Ovary (tissue), 3 donors: ENCODE measurements at regions not wholly inside any gene's neighbourhood (a gene's known extent, or its start where the extent isn't known, plus 50 kb on each side); places are given as distances from the start of the nearest gene placed in this dataset.

ENCODE experiments used
- CTCF ChIP-seq, 3 donors: fragments of 450-650 bp in 2 of 3; fragments of 200-600 bp in 1 of 3; IDR thresholded peaks; one replicate each; pipeline versions ENCODE4 v1.5.1 to v1.8.0; 2016 to 2022; ENCODE audit warnings: antibody characterized with exemption in 3 of 3, mild to moderate bottlenecking in 1 of 3
- POLR2A ChIP-seq: fragments of 450-650 bp; IDR thresholded peaks from one replicate; pipeline ENCODE4 v1.6.1; 2017; ENCODE audit warnings: antibody characterized with exemption, mild to moderate bottlenecking, moderate library complexity
- donor health status: DM: no; HTN: no; CAD: no.

DNA sequence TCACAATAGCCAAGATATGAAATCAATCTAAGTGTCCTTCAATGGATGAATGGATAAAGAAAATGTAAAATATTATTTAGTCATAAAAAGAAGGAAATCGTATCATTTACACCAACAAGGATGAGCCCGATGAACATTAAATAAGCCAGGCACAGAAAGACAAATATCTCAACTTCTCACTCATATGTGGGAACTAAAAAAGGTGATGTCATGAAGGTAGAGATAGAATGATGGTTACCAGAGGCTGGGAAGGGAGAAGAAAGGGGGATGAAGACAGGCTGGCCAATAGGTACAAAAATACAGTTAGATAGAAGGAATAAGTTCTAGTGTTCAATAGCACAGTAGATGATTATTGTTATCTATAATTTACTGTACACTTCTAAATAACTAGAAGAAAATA, 94.9 kb upstream of the RAP1B start:
- TF ChIP-seq POLR2A: no peak
- no peak for TF ChIP-seq CTCF (IDR thresholded peaks at IDR 0.05)
